HL-60 (cell line): ENCODE measurements at regions not wholly inside any gene's neighbourhood (a gene's known extent, or its start where the extent isn't known, plus 50 kb on each side); places are given as distances from the start of the nearest gene placed in this dataset.

ENCODE experiments used
- CTCF ChIP-seq: IDR thresholded peaks from one replicate; pipeline ENCODE4 v1.5.1; 2011; ENCODE audit warnings: low read length, control low read depth, inconsistent platforms; ENCODE audit not compliant: insufficient read depth
- SPI1 ChIP-seq: IDR thresholded peaks from 2 replicates; pipeline ENCODE4 v1.6.1; 2012; ENCODE audit warnings: low read depth, mild to moderate bottlenecking, borderline replicate concordance

- no peak for TF ChIP-seq CTCF
- TF ChIP-seq SPI1: no peak
Measured at GRCh38 chr13:86425170-86425815, 626.1 kb upstream of the SLITRK6 start.
